Mucosa of descending colon (tissue), 3 donors: ENCODE measurements at regions not wholly inside any gene's neighbourhood (a gene's known extent, or its start where the extent isn't known, plus 50 kb on each side); places are given as distances from the start of the nearest gene placed in this dataset.

ENCODE experiments used
- ATAC-seq: fragments of 200-7000 bp; cut with Tn5 transposase; one replicate; pipeline ENCODE4 v1.9.1; 2020; ENCODE audit warnings: mild to moderate bottlenecking, moderate library complexity
- DNase-seq, 3 donors: peaks; one replicate each; pipeline ENCODE4 v3.0.0-alpha.2; 2020
- H3K36me3 ChIP-seq: fragments of 200-600 bp; one replicate; pipeline ENCODE4 v1.8.0; 2021; ENCODE audit warnings: low read depth, mild to moderate bottlenecking
- H3K4me1 ChIP-seq: fragments of 200-600 bp; one replicate; pipeline ENCODE4 v1.8.0; 2021; ENCODE audit warnings: low read depth, mild to moderate bottlenecking
- H3K4me3 ChIP-seq: fragments of 200-600 bp; one replicate; pipeline ENCODE4 v1.8.0; 2021; ENCODE audit warnings: mild to moderate bottlenecking
- H3K9me3 ChIP-seq: fragments of 200-600 bp; one replicate; pipeline ENCODE4 v1.8.0; 2021; ENCODE audit warnings: mild to moderate bottlenecking
- intact Hi-C, 2 donors: fragments of 100-400 bp; cut with DNase I in 1 of 2; cut with micrococcal nuclease in 1 of 2; formaldehyde crosslinking; loops; one replicate each; pipeline versions ENCODE4 v1.11.0 to v1.11.1; 2022; cut with DNase I, micrococcal nuclease
- TF ChIP-seq, protein P1 (sequence below): fragments of 200-600 bp; IDR thresholded peaks from one replicate; pipeline ENCODE4 v1.8.0; 2022; ENCODE audit warnings: antibody characterized with exemption, mild to moderate bottlenecking
- donor health status: DM: no; HTN: no; CAD: no; lungs with moderate emphysema.
- donor health status: DM: no; HTN: no; CAD: no.
- donor health status: DM: no; HTN: yes; CAD: no.

DNA sequence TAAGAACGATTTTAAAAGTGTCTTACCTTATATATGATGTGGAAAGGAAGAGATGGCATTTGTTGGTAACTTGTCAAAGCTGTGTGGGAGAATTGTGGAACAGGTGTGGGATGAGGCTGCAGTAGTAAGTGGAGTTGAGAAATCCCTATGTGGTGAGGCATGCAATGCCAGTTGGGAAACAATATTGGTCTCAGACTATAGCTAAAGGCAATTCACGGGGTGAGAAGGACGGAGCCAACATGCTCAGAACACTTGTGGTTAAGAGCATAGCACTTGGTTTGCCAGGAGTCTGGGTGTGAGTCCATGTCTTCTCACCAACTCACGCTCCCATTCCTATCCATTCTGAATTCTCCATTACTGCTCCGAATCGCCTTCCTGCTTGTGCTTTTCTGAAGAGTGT lies 615.6 kb upstream of the ADAMTS9 start:
- no peaks in the 10 kb centered on the region for H3K4me1 ChIP-seq
- ATAC-seq (no peak), DNase-seq (no peak)
- no peaks in the 10 kb centered on the region for H3K9me3 ChIP-seq
- TF ChIP-seq, protein P1, sequence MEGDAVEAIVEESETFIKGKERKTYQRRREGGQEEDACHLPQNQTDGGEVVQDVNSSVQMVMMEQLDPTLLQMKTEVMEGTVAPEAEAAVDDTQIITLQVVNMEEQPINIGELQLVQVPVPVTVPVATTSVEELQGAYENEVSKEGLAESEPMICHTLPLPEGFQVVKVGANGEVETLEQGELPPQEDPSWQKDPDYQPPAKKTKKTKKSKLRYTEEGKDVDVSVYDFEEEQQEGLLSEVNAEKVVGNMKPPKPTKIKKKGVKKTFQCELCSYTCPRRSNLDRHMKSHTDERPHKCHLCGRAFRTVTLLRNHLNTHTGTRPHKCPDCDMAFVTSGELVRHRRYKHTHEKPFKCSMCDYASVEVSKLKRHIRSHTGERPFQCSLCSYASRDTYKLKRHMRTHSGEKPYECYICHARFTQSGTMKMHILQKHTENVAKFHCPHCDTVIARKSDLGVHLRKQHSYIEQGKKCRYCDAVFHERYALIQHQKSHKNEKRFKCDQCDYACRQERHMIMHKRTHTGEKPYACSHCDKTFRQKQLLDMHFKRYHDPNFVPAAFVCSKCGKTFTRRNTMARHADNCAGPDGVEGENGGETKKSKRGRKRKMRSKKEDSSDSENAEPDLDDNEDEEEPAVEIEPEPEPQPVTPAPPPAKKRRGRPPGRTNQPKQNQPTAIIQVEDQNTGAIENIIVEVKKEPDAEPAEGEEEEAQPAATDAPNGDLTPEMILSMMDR: no peak
- intact Hi-C loops: no loop called here
- H3K36me3 ChIP-seq: no peaks in the 10 kb centered on the region
- no peak overlapping the region for H3K4me3 ChIP-seq

DNA sequence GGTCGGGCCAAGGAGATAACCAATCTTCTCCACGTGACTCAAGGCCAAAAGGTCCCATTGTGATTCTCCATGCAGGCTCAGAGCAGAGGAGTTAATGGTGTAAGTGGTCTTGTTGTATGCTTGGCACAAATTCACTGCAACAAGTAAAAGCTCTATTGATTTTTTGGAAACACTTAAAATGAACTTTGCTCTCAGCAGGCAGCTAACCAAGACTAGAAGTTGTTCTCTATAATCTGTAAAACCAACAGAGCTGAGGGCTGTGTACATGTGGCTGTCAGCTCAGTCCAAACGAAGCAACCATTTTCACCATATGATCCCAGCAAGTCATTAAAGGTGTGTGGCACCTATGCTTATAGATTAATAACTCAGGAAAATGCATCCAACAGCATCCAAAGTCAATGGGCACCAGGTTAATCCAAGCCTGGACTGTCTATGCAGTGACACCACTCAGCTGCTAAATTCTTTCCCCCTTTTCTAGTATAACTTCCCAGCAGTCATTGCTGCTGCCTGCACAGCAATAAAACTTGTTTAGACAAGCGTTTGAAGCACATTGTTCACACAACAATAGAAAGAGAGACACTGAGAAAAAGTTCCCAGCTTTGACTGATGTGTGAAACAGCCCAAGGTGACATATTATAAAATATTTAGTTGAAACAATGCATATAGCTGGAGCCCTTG lies 603.8 kb upstream of the ADAMTS9 start:
- Histone ChIP-seq H3K4me1 (no peaks in the 10 kb centered on the region), H3K36me3 (no peaks in the 10 kb centered on the region), H3K4me3 (no peak overlapping the region), H3K9me3 (no peaks in the 10 kb centered on the region)
- ATAC-seq: no peak
- TF ChIP-seq, protein P1: no peak
- intact Hi-C loops: no loop called here
- DNase-seq: no peak

DNA sequence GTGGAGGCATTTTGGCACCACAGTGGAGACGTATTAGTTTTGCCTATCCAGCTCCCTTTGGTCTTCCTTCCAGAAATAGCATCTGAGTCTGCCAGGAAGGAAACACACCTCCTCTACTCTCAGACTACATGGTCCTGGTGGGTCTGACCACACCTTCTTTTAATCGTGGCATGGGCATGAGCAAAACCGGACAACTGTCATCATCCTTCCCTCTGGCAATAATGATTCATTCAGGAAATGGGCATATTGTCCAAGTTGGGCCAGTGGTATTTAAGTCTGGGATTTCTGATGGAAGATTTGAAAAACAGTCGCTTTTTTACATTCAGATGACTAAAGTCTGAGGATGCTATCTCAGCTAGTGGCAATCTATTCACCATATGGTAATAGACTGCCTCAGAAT lies 601.0 kb upstream of the ADAMTS9 start:
- no peaks in the 10 kb centered on the region for H3K4me1 ChIP-seq
- ATAC-seq: no peak
- no peaks in the 10 kb centered on the region for H3K9me3 ChIP-seq
- intact Hi-C loops: no loop called here
- DNase-seq: no peak
- H3K4me3 ChIP-seq: no peak overlapping the region
- H3K36me3 ChIP-seq: no peaks in the 10 kb centered on the region
- TF ChIP-seq, protein P1: no peak

DNA sequence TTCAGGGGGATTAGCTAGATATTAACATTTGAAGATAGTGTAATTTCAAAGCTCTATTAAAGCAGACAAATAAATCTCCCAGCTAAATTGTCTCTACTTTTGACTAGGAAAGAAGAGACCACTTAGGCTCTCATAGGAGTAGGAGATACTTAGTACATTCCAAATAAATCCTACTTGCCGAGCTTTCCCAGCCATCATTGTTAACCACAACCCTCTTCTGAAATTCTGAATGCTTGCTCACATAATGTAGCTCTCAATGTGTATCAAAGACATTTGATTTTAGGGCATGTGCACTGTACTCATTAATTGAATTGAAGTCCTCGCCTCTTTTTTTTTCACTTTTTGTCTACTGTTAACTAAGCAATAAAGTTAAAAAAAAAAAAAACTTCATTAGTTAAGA lies 598.2 kb upstream of the ADAMTS9 start:
- intact Hi-C loops: no loop called here
- DNase-seq: no peak
- Histone ChIP-seq H3K4me1 (no peaks in the 10 kb centered on the region), H3K36me3 (no peaks in the 10 kb centered on the region), H3K4me3 (no peak overlapping the region), H3K9me3 (no peaks in the 10 kb centered on the region)
- ATAC-seq: no peak
- TF ChIP-seq, protein P1: no peak

DNA sequence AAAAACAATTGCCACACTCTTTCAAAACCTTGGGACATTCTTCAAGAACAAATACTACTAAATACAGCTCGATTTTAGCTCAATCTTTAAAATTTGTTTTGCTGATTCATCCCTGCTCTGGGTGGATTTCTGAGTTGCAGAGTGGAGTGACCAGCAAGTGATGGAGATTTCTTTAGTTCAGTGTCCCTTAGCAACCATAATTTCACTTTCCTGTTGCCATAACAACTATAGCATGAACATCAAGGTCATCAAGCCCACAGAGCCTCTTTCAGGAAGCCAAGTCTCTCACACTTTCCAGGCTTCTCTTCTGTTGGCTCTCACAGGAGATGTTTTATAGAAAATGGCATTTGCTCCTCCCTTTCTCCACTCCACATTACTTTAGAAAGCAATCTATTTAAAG lies 597.2 kb upstream of the ADAMTS9 start:
- TF ChIP-seq, protein P1: no peak
- DNase-seq: no peak
- no peaks in the 10 kb centered on the region for H3K9me3 ChIP-seq
- ATAC-seq: no peak
- no peak overlapping the region for H3K4me3 ChIP-seq
- intact Hi-C loops: no loop called here
- H3K4me1 ChIP-seq: no peaks in the 10 kb centered on the region
- no peaks in the 10 kb centered on the region for H3K36me3 ChIP-seq

DNA sequence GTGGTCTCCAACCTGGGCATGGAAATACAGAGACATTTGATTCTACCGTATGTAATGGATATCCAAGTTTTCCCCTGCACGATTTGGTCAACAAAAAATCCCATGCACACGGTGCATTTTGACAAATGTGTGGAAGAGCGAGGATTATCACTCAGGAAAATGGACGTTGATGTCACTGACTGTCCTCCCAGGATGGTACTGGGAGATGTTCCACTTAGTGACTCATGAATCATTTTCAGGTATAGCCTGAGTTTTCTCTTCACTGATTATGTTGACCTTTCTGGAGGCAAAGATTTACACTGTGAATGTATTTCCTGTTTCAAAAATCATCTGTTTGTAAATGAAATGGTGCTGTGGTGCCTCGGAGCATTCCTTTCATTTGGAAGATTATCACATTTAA lies 596.7 kb upstream of the ADAMTS9 start:
- ATAC-seq: no peak
- intact Hi-C loops: no loop called here

More for the DNA sequence above, 596.7 kb upstream of the ADAMTS9 start:
- H3K36me3 ChIP-seq: no peaks in the 10 kb centered on the region
- TF ChIP-seq, protein P1: no peak
- DNase-seq: no peak
- H3K4me3 ChIP-seq: no peak overlapping the region
- no peaks in the 10 kb centered on the region for H3K4me1 ChIP-seq
- H3K9me3 ChIP-seq: no peaks in the 10 kb centered on the region
